ENCODE measurements at regions not wholly inside any gene's neighbourhood (a gene's known extent, or its start where the extent isn't known, plus 50 kb on each side); places are given as distances from the start of the nearest gene placed in this dataset.
A peak's percentile ranks its signal among the peaks of the same experiment; 100 is the strongest.

- DNase-seq: no peak
These were observed 1116.9 kb upstream of the CNTNAP5 start for GRCh38 chr2:122908159-122908558.

DNA sequence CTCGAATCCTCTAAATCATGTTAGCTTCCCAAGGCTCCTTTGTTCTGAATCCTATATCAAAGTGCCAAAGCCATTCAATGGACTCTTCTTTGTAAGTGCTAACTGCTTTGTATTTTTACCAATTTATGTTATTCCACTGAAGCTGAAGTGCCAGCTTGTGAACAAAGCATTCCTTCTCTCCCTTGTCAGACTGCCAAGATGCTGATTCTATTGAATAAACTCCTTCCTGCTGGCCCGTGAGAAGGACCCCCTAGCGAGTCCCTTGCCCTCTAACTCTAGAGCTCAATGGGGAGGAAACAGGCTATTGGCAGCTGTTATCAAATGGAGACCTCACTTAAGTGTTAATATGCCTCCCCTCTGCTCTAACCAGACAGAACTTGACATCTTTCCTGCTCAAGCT is 1097.9 kb upstream of the CNTNAP5 start:
- DNase-seq: no peak

- DNase-seq: no peak
These were observed 1097.2 kb upstream of the CNTNAP5 start for GRCh38 chr2:122927710-122928557.

DNA sequence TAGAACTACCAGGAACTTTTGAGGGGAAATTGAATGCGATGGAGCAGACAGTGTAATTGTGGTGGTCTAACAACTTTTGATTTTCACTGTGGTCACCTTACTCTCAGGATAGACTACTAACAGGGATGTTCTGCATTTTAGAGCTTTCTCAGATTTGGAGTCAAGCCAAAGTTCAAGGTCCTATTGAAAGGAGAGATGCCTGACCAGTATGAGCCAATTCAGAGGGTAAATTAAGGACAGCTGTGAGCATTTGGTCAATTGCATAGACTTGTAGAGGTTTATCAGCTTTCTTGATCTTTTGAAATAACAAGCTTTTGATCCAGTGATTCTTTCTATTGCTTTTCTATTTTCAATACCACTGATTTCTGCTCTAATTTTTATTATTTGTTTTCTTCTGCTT is 1095.7 kb upstream of the CNTNAP5 start:
- no peak for DNase-seq

DNA sequence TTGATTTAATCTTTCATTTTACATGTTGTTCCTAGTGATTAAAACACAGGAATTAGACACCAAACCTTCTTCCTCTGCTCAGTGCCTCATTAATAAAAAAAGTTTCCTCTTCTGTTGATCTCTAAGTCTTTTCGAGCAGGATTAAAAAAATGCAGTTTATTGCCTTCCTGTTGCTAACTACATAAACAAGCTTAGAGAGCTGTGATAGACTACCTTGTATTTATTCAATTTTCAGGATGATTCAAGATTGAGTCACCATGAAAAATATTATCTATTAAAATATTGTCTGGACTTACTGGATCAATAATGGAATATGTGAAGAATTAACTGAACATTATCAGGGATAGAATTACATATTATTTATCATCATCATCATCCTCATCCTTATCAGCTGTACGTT is 1089.6 kb upstream of the CNTNAP5 start:
- no peak for DNase-seq

DNA sequence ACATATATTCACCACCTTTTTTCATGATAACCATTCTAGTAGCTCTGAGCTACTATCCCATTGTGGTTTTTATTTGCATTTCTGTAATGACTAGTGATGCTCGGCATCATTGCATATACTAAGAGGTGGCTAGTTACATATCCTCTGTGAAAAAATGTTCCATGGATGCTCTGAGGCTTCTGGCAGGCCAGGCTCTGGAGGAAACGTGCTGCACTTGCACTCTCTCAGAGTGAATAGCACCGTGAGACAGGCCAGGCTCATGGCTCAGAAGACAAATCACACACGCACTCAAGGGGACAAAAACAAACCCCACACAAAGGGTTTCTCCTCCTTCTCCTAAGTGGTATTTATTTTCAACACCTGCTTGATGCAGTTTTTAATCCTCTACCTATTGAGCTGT is 1085.3 kb upstream of the CNTNAP5 start:
- no peak for DNase-seq

- no peak for DNase-seq
These were observed 1075.6 kb upstream of the CNTNAP5 start for GRCh38 chr2:122949523-122949922.

GRCh38 chr2:122955776-122956175 is 1069.3 kb upstream of the CNTNAP5 start:
- DNase-seq: no peak

DNA sequence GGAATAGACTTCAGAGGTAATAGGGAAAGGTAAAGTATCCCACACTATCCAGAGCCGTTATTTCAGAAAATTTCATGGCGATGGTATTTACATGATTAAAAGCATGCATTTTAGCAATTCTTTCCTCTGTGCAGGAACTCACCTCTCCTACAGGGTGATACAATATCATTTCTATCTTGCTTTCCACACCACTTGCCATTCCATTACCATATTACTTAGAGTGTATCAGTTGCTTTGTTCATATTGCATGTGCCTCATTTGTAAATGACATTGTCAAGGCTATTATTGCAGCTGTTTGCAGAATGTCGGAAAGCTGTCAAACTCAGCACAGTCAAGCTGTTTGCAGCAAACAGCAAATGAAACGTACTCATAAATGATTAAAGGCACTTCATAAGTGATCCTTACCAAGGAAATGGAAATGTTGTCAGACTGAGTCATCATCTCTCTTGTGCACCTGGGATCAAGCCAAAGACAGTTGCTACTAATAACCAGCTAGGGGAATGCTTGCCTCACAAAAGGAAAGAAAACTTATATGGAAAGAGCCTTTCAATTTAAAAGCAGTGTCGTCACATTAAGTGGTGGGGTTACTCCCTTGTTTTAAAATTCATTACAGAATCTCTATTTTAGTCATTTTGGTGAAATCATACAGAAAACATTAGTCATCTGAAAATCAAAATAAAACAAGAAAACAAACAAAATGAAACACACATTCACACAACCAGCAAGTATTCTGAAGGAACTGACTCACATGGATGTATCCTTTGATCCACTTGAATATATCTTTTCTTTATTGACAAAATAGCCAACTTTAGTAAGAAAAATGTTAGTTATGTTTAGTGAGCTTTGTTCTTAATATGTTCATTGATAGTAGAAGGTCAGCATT is 1064.1 kb upstream of the CNTNAP5 start:
- no peak for DNase-seq

GRCh38 chr2:122966461-122966860 is 1058.6 kb upstream of the CNTNAP5 start:
- DNase-seq: no peak

DNA sequence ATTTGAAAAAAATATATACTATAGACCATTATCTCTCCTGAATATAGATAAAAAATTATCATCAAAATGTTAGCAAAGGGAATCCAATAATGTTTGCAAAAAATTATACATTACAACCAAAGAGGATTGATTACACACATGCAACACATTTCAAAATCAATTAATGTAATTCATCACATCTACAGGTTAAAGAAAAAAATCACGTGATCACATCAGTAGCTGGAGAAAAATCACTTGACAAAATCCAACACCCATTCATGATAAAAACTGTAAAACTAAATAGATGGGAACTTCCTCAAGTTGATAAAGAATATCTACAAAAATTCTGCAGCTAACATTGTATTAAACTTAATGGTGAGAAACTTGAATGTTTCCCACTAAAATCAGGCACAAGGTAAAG is 1047.5 kb upstream of the CNTNAP5 start:
- DNase-seq: no peak

DNA sequence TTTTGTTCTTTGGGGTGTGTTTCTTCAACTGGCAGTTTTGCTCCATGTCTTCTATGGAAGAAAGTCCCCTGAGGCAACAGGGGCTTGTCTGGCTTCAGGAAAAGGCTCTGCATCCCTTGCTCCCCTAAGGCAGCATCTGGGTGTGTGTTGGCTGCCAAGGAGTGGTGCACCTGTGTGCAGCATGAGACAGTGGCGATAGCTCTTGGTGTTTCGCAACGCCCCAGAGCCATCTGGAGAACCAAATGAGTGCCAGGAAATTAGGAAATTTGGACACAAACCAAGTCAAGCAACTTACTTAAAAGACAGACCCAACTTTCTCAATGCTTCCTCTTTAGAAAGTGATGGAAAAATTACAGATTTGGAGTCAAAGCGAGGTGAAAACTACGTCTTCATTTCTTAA is 1044.4 kb upstream of the CNTNAP5 start:
- DNase-seq: peak in 2 of 4 experiments; percentile 5 to 7

GRCh38 chr2:122982936-122983335 is 1042.2 kb upstream of the CNTNAP5 start:
- no peak for DNase-seq

DNA sequence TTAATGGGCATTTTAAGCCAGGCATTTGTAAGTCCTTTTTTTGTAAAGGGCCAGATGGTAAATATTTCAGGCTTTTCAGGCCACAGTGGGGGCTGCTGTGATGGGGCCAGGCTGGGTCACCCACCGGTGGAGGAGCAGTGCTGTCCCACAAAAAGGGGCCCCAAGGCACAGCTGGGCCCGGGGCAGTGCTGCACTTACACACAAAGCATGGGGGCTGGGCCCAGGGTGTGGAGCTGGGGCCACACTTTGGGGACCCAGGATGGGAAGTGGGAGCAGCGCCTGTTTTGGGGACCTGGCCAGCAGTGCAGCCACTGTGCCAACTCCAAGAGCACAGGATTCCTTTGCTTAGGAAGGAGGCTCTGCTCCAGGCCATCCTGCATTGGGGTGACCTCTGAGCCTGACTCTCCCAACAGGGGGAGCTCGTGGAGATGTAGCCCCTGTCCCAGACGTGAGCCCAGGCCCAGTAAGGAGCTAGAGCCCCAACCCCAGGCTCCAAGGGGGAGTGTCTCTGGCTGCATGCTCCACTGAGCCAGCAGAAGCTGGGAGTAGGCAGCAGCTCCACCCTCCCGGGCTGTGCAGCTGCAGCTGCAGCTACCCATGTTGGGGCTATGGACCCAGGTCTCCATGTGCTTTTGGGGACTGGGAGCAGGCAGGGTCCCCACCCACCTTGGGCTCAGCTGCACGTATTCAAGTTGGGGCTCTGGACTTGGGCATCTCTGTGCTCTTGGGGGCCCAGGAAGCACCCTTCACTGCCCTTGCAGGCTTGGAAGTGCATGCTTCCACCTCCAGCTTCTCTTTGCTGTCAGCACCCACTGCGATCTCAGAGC is 1036.5 kb upstream of the CNTNAP5 start:
- no peak for DNase-seq

- DNase-seq: no peak
These were observed 1031.5 kb upstream of the CNTNAP5 start for GRCh38 chr2:122993592-122993991.

- DNase-seq: no peak
These were observed 1025.8 kb upstream of the CNTNAP5 start for GRCh38 chr2:122999258-122999657.

DNA sequence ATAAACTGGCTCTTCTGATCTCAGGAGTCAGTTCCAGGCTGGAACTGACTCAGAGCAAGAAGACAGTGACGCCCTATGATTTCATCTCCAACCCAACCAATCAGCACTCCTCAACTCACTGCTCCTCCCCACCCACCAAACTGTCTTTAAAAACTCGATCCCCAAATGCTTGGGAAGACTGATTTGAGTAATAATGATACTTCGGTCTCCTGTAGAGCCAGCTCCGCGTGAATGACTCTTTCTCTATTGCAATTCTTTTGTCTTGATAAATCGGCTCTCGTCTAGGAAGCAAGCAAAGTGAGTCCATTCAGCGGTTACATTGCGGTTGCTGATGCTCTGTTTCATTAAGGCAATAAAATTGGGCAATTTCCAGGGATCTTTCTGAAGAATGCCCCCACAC is 1025.3 kb upstream of the CNTNAP5 start:
- DNase-seq: no peak

- DNase-seq: no peak
These were observed 1022.3 kb upstream of the CNTNAP5 start for GRCh38 chr2:123002660-123003248.

DNA sequence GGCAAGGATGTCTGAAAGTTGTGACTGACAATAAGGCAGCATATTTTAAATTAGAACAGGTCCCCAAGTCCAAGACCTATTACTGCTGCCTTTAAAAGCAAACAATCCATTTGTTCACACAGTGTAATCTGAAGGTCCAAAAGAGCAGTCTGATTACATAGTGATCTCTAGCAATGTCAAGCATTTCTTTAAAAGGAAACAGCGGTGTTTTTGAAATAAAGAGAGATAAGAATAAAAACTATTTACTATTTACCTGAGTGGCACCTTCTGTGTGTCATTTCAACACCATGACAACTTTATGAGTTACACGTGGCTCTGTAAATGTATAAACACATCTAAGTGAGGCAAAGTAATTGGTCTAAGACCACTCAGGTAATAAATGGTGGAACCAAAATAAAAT is 1009.9 kb upstream of the CNTNAP5 start:
- DNase-seq: no peak

DNA sequence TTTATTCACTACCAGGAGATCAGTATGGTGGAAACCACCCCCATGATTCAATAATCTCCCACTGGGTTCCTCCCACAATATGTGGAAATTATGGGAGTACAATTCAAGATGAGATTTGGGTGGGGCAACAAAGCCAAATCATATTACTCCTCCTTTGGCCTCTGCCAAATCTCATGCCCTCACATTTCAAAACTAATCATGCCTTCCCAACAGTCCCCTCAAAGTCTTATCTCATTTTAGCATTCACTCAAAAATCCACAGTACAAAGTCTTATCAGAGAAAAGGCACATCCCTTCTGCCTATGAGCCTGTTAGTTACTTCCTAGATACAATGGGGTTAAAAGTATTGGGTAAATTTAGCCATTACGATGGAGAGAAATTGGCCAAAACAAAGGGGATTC is 989.5 kb upstream of the CNTNAP5 start:
- DNase-seq: no peak

GRCh38 chr2:123036300-123036699 is 988.8 kb upstream of the CNTNAP5 start:
- DNase-seq: no peak

- DNase-seq: no peak
These were observed 984.6 kb upstream of the CNTNAP5 start for GRCh38 chr2:123040506-123040905.

DNA sequence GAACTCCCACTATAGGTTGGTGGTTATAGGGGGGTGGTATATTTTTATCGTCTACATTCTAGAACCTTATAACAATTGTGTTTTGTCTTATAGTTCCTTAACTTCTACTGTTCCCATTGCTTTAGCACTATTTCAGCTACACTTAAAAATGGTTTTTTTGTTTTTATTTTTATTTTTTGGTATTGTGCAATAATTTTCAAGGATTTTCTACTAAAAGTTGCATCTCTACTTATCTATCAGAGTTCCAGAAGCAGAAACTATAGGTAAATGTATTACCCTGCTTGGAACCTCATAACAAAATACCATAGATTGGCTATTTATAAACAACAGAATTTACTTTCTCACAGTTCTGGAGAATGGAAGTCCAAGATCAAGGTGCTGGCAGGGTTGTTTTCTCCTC is 981.6 kb upstream of the CNTNAP5 start:
- DNase-seq: no peak

All from suppressor macrophage (primary cell).